ENCODE measurements at regions not wholly inside any gene's neighbourhood (a gene's known extent, or its start where the extent isn't known, plus 50 kb on each side); places are given as distances from the start of the nearest gene placed in this dataset.

DNA sequence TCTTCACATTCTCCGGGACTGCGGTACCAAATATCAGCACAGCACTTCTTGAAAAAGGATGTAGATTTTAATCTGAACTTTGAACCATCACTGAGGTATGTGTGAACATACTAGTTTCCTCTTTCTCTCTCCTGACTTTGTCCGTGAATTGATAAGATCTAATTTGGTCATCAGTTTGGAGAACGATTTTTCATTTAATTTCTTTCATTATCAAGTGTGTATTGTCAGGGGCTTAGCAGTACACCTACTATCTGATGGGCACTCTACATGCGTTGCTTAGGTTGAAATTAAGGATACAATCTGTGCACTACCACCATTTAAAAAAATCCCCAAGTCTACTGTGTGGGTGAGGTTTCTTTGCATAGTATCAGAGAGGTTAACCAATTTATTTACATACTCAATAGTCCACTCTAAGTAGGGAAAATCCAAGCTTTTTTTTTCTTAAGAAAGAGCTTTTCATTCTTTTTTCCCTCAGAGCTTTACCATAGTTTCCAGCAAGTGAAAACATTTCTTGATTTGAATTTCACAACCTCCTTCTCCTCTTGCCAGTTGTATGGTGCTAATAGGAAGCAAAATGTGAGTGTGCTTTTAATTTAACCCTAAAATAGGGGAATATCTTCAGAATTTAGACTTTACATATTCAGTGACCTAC lies 105.4 kb upstream of the ESR1 start:
- no peak for DNase-seq (ENCODE audit: low read depth)

GRCh38 chr6:151702851-151703658 lies 104.4 kb upstream of the ESR1 start:
- DNase-seq (ENCODE audit: low read depth) = no peak

- no peak for DNase-seq (ENCODE audit: low read depth)
These were observed 103.1 kb upstream of the ESR1 start for GRCh38 chr6:151704383-151704782.

DNA sequence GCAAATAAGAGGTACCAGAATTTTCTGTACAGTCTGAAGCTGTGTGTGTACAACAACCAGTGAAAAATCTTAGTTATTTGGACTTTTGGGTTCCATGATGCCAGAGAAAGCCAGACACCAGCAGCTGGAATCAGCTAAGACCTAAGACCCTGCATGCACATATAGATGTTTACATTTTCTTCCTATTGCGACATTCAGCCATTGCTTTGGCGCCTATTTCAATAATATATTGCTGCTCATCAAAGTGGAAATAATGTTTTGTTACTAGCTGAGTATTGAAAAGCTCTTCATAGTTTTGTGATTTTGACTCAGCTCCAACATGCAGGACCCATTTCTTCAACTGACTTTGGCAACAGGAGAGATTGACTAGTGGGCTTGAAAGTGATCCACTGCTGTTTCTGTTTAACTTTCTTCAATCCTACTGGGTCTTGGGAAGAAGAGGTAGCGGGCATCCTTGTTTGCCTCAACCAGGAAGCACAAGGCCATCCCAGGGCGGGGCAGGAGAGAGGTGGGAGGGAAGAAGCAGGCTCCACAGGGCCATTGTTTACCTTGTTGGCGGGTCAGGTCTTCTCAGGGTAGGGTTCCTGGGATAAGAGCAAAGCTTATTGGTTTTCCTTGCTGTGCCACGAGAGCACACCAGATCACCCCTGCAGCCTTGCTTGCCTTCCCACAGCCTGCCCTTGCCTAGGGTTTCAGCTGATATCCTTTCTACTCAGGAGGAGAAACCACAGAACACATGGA lies 101.3 kb upstream of the ESR1 start:
- no peak for DNase-seq (ENCODE audit: low read depth)

- DNase-seq (ENCODE audit: low read depth) = no peak
These were observed 98.2 kb upstream of the ESR1 start for GRCh38 chr6:151709329-151709728.

- DNase-seq (ENCODE audit: low read depth) = no peak
These were observed 91.0 kb upstream of the ESR1 start for GRCh38 chr6:151716526-151716932.

GRCh38 chr6:151719070-151719469 lies 88.4 kb upstream of the ESR1 start:
- no peak for DNase-seq (ENCODE audit: low read depth)

DNA sequence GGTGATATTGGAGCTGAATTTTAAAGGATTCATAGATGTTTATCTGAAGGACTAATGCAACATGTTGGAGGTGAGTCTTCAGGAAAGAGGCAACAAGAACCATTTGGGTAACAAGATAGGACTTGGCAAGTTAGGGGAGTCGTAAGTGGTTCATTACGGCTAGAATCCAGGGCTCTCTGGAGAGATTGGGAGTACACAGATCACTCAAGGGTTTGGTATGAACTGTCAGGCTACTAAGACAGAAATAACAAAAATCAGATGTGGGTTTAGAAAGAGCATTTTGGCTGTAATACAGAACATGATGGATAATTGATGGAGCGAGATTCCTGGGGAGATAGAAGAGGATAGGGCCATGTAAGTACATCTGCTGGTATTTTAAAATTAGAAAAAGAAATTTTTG lies 86.3 kb upstream of the ESR1 start:
- DNase-seq (ENCODE audit: low read depth) = no peak

GRCh38 chr6:151721671-151722070 lies 85.8 kb upstream of the ESR1 start:
- DNase-seq (ENCODE audit: low read depth) = no peak

DNA sequence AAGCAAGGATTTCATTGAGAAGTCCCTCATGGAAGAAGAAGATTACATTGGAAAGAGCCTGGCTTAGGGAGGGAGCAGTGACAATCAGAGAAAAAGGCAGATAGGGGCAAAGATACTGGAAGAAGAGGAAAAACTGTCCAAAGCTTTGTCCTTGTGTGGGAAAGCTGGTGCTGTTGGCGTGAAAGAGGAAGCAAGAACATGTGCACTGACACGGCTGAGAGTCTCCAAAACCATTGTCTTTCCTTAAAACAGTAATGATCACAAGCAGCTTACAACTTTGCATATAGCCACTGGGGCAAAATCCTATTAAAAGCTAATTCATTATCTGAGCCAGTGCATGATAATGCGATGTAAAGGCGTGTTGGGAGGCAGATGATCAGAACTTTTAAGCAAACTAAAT lies 85.1 kb upstream of the ESR1 start:
- DNase-seq (ENCODE audit: low read depth) = no peak

DNA sequence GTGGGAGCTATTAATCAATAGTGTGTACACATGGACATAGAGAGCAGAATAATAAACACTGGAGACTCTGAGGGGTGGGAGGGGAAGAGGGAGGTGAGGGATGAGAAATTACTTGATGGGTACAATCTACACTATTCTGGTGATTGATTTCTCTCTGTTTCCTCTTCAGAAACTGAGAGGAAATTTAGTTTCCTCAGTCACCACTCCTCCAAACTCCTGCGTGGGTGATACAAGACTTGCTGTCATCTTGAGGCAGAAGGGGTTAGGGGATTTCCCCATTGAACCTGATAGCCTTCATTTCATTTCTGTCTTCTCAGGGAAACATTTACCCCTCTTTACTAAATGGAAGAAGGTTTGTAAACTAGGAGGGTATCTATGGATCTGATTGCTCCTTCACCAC lies 84.3 kb upstream of the ESR1 start:
- DNase-seq (ENCODE audit: low read depth) = no peak

DNA sequence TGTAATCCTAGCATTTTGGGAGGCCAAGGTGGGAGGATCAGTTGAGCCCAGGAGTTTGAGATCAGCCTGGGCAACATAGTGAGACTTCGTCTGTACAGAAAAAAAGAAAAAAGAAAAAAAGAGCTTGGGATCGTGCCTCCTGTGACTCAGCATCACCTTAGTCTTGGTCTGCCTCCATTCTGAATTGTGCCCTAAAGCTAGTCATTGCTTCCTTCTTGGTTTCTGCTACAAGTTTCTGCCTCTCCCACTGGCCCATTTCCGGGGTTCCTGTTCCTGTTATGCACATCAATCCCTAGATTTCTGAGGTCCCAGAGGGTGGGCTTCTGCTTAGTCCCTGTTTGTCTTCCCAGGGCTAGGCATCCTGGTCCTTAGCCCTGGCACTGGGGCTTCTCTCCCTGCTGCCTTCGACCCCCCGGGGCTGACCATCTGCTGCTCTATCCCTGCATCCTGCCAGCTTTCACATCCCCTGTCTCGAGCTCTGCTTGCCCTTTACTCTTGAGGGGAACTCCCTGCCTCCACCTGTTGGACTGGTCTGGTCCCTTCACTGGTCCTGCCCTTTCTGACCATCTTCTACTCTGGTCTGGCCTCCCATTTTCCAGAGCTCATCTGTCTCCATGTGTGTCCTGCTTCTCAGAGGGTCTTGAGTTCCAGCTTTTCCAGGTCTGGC lies 77.5 kb upstream of the ESR1 start:
- no peak for DNase-seq (ENCODE audit: low read depth)

DNA sequence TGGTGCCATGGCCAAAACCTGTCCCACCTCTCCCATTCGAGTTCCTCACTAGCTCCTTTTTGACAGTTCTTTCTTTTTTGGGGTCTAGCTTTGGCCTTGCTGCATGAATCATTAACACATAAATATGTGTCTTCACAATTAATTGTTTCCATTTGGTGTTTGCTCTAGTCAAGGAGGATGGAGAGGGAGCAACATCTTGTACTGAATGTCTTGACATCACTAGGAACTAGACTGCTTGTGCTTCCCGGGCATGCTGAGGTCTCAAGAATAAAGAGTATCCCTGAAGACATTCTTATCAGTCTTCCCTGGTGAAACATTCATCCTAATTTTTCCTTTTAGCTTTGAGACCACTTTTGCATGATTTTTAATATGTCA lies 77.0 kb upstream of the ESR1 start:
- DNase-seq (ENCODE audit: low read depth) = no peak

- no peak for DNase-seq (ENCODE audit: low read depth)
These were observed 76.2 kb upstream of the ESR1 start for GRCh38 chr6:151731313-151731712.

- no peak for DNase-seq (ENCODE audit: low read depth)
These were observed 73.7 kb upstream of the ESR1 start for GRCh38 chr6:151733680-151734320.

GRCh38 chr6:151738267-151738666 lies 69.2 kb upstream of the ESR1 start:
- no peak for DNase-seq (ENCODE audit: low read depth)

DNA sequence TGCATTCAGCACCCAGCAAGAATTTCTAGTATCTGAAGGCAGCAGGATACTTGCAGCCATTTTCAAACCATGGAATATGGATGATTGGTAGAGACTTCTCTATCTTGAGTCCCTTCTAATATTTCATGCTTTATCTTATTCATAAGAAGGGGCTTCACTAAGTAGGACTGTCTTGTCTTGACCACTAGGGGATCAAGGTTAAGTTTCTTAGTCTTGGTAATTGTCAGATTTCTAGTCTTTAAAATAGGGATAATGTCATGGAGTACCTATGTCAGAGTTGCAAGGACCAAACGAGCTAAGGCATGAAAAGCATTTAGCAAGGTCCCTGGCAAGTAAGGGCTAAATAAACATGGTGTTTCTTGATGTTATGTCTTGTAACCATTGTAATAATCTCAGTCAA lies 68.5 kb upstream of the ESR1 start:
- no peak for DNase-seq (ENCODE audit: low read depth)

- no peak for DNase-seq (ENCODE audit: low read depth)
These were observed 66.7 kb upstream of the ESR1 start for GRCh38 chr6:151740820-151741219.

GRCh38 chr6:151747896-151748295 lies 59.6 kb upstream of the ESR1 start:
- DNase-seq (ENCODE audit: low read depth) = no peak

- no peak for DNase-seq (ENCODE audit: low read depth)
These were observed 58.1 kb upstream of the ESR1 start for GRCh38 chr6:151749341-151749740.

DNA sequence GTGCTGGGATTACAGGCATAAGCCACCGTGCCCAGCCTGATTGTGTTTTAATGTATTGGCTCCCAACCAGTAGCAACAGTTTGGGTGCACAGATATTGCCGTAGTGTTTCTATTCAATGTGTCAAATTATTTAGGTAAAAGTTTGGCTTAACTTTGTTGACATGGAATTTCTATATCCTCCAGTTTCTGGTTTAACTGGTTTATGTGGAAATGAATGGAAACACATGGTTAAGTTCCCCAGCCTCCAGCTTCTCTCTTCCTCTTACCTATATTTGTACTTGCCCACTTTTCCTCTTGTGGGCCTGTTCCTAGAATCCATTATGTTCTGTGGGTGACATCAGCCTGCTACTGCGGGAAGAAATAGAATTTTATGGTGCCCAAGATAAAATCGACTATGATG lies 53.9 kb upstream of the ESR1 start:
- DNase-seq (ENCODE audit: low read depth) = no peak

DNA sequence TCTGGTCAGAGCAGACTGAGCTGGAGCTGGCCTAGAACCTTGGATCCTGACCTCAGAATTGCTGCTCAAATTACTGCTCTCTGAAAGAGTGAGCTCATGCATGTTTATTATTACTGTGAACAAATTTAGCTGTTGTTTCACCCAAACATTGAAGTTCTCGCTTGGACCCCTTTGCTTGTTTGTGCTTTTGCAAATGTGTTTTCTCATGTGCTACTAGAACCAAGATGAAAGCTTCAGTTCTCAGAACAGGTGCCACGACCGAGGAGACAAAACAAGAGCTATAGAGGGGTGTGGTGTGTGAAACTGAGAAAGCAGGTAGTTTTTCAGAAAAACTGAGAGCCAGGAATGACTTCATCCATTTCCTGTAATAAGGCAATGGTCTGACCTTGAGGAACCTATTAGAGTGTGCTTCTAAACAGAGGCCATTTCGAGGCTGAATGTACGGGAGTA lies 50.0 kb upstream of the ESR1 start:
- DNase-seq (ENCODE audit: low read depth) = no peak

Measured in stimulated activated CD8-positive, alpha-beta memory T cell treated with anti-CD3 and anti-CD28 coated beads, Interleukin-15, amount 100 ng/mL, for 1 hour (primary cell).